Neural cell (in vitro differentiated cells): ENCODE measurements at regions not wholly inside any gene's neighbourhood (a gene's known extent, or its start where the extent isn't known, plus 50 kb on each side); places are given as distances from the start of the nearest gene placed in this dataset.

Experiments
- H2AFZ ChIP-seq: fragments of 200-600, 300-800 bp; sonication (generic), shearing (Covaris generic); 2 replicates; pipeline ENCODE4 v1.6.0; 2014; ENCODE audit warnings: low read depth, mild to moderate bottlenecking, antibody characterized with exemption, low read length, moderate library complexity
- H3F3A ChIP-seq: fragments of 200-600 bp; shearing (Covaris generic); 2 replicates; pipeline ENCODE4 v1.6.1; 2016; ENCODE audit warnings: mild to moderate bottlenecking, moderate library complexity, mixed read lengths, antibody characterized with exemption, low read length; ENCODE audit not compliant: insufficient read depth, poor library complexity, severe bottlenecking
- H3K27ac ChIP-seq: fragments of 200-600, 300-800 bp; sonication (generic), shearing (Covaris generic); 2 replicates; pipeline ENCODE4 v1.5.1; 2014; ENCODE audit warnings: mild to moderate bottlenecking, low read length, moderate library complexity
- H3K27me3 ChIP-seq: fragments of 300-800, 200-600 bp; sonication (generic), shearing (Covaris generic); 2 replicates; pipeline ENCODE4 v1.6.0; 2014; ENCODE audit warnings: mild to moderate bottlenecking, low read depth, low read length, moderate library complexity; ENCODE audit not compliant: insufficient read depth
- H3K36me3 ChIP-seq: fragments of 300-800, 200-600 bp; sonication (generic), shearing (Covaris generic); 2 replicates; pipeline ENCODE4 v1.5.1; 2014; ENCODE audit warnings: mild to moderate bottlenecking, antibody characterized with exemption, low read length, moderate library complexity; ENCODE audit not compliant: insufficient read depth
- H3K4me2 ChIP-seq: fragments of 300-800, 200-600 bp; sonication (generic), shearing (Covaris generic); 2 replicates; pipeline ENCODE4 v1.6.0; 2014; ENCODE audit warnings: mild to moderate bottlenecking, low read length
- H3K4me3 ChIP-seq: fragments of 300-800, 200-600 bp; sonication (generic), shearing (Covaris generic); 2 replicates; pipeline ENCODE4 v1.5.1; 2014; ENCODE audit warnings: mild to moderate bottlenecking, low read length, moderate library complexity
- H3K79me2 ChIP-seq: fragments of 200-600 bp; shearing (Covaris generic); replicated peaks from 2 replicates; pipeline ENCODE4 v1.6.0; 2014; ENCODE audit warnings: mild to moderate bottlenecking, low read length, moderate library complexity; ENCODE audit not compliant: insufficient read depth
- H3K9ac ChIP-seq: fragments of 300-800, 200-600 bp; sonication (generic), shearing (Covaris generic); 2 replicates; pipeline ENCODE4 v1.6.1; 2016; ENCODE audit warnings: mild to moderate bottlenecking, low read length, mixed read lengths
- H3K9me2 ChIP-seq: fragments of 200-600 bp; shearing (Covaris generic); 2 replicates; pipeline ENCODE4 v1.6.1; 2016; ENCODE audit warnings: mild to moderate bottlenecking, low read length, mixed read lengths; ENCODE audit not compliant: insufficient read depth
- H3K9me3 ChIP-seq: fragments of 200-600, 300-800 bp; sonication (generic), shearing (Covaris generic); 2 replicates; pipeline ENCODE4 v1.6.1; 2016; ENCODE audit warnings: mild to moderate bottlenecking, mixed run types, low read length, moderate library complexity, mixed read lengths
- H4K20me1 ChIP-seq: fragments of 200-600 bp; shearing (Covaris generic); 2 replicates; pipeline ENCODE4 v1.6.1; 2016; ENCODE audit warnings: mild to moderate bottlenecking, mixed run types; ENCODE audit not compliant: insufficient read depth
- CTCF ChIP-seq: fragments of 450-650 bp; IDR thresholded peaks from 2 replicates; pipeline ENCODE4 v1.5.1; 2014; ENCODE audit warnings: antibody characterized with exemption, mild to moderate bottlenecking, moderate library complexity; ENCODE audit not compliant: poor library complexity, severe bottlenecking
- EP300 ChIP-seq: fragments of 450-650 bp; conservative IDR thresholded peaks from 2 replicates; pipeline ENCODE4 v1.6.1; 2014; ENCODE audit warnings: antibody characterized with exemption, mild to moderate bottlenecking, moderate library complexity; ENCODE audit not compliant: poor library complexity, severe bottlenecking
- EZH2 ChIP-seq: fragments of 200-600, 300-800 bp; shearing (Covaris generic), sonication (generic); IDR thresholded peaks from 2 replicates; pipeline ENCODE4 v1.6.1; 2014; ENCODE audit warnings: antibody characterized with exemption, low read length, borderline replicate concordance, mild to moderate bottlenecking; ENCODE audit not compliant: insufficient read depth, poor library complexity, severe bottlenecking
- MXI1 ChIP-seq: fragments of 450-650 bp; conservative IDR thresholded peaks from 2 replicates; pipeline ENCODE4 v1.6.1; 2014; ENCODE audit warnings: antibody characterized with exemption, mild to moderate bottlenecking; ENCODE audit not compliant: poor library complexity, severe bottlenecking
- POLR2AphosphoS5 ChIP-seq: IDR thresholded peaks from 2 replicates; pipeline ENCODE4 v1.6.1; 2012
- RAD21 ChIP-seq: fragments of 450-650 bp; conservative IDR thresholded peaks from 2 replicates; pipeline ENCODE4 v1.6.1; 2014; ENCODE audit warnings: antibody characterized with exemption, mild to moderate bottlenecking, moderate library complexity
- REST ChIP-seq: IDR thresholded peaks from 2 replicates; pipeline ENCODE4 v1.6.1; 2012; ENCODE audit warnings: borderline replicate concordance
- SMC3 ChIP-seq: fragments of 450-650 bp; conservative IDR thresholded peaks from 2 replicates; pipeline ENCODE4 v1.6.1; 2014; ENCODE audit warnings: antibody characterized with exemption, mild to moderate bottlenecking, moderate library complexity; ENCODE audit not compliant: poor library complexity
- TAF1 ChIP-seq: IDR thresholded peaks from 2 replicates; pipeline ENCODE4 v1.6.1; 2012; ENCODE audit warnings: low read depth

- H3K27ac ChIP-seq, result peak overlapping the region; percentile 44
- no peaks in the 10 kb centered on the region for H4K20me1 ChIP-seq
- no peak overlapping the region for H3K4me2 ChIP-seq
- no peak overlapping the region for H2AFZ ChIP-seq
- no peaks in the 10 kb centered on the region for H3K79me2 ChIP-seq
- H3K36me3 ChIP-seq, result no peaks in the 10 kb centered on the region
- TF ChIP-seq TAF1 (no peak), REST (no peak), SMC3 (no peak), EZH2 (no peak), EP300 (no peak), CTCF (no peak), MXI1 (no peak), POLR2AphosphoS5 (no peak), RAD21 (no peak)
- no peaks in the 10 kb centered on the region for H3K9me3 ChIP-seq
- H3K9me2 ChIP-seq, result no peaks in the 10 kb centered on the region
- peak overlapping the region; percentile 24 for H3K4me3 ChIP-seq
- H3F3A ChIP-seq, result peaks cover 5% of the 10 kb centered on the region
- no peak overlapping the region for H3K9ac ChIP-seq
- no peaks in the 10 kb centered on the region for H3K27me3 ChIP-seq
Observed at GRCh38 chr6:132167929-132168892, 217.0 kb upstream of the CCN2 start.

GRCh38 chr6:132166526-132167051 is 215.4 kb upstream of the CCN2 start:
- H3K9ac ChIP-seq, result no peak overlapping the region

More at GRCh38 chr6:132166526-132167051, 215.4 kb upstream of the CCN2 start:
- TF ChIP-seq EP300, result no peak
- no peak for TF ChIP-seq POLR2AphosphoS5
- no peak for TF ChIP-seq TAF1
- TF ChIP-seq MXI1, result no peak
- no peak for TF ChIP-seq RAD21
- no peak for TF ChIP-seq SMC3
- no peak for TF ChIP-seq EZH2
- no peak for TF ChIP-seq CTCF
- TF ChIP-seq REST, result no peak
- no peak overlapping the region for H3K27ac ChIP-seq
- no peaks in the 10 kb centered on the region for H3K9me2 ChIP-seq
- no peak overlapping the region for H3K4me3 ChIP-seq
- H3K36me3 ChIP-seq, result no peaks in the 10 kb centered on the region
- H3K27me3 ChIP-seq, result no peaks in the 10 kb centered on the region
- no peak overlapping the region for H2AFZ ChIP-seq
- no peak overlapping the region for H3K4me2 ChIP-seq
- peaks cover 5% of the 10 kb centered on the region for H3F3A ChIP-seq
- H4K20me1 ChIP-seq, result no peaks in the 10 kb centered on the region
- no peaks in the 10 kb centered on the region for H3K9me3 ChIP-seq
- H3K79me2 ChIP-seq, result no peaks in the 10 kb centered on the region
